ENCODE measurements at regions not wholly inside any gene's neighbourhood (a gene's known extent, or its start where the extent isn't known, plus 50 kb on each side); places are given as distances from the start of the nearest gene placed in this dataset.
"Not testable (repeated sequence)": the region's sequence is repeated elsewhere in the genome, so short reads cannot be mapped to it uniquely, and the experiment has no call there.

DNA sequence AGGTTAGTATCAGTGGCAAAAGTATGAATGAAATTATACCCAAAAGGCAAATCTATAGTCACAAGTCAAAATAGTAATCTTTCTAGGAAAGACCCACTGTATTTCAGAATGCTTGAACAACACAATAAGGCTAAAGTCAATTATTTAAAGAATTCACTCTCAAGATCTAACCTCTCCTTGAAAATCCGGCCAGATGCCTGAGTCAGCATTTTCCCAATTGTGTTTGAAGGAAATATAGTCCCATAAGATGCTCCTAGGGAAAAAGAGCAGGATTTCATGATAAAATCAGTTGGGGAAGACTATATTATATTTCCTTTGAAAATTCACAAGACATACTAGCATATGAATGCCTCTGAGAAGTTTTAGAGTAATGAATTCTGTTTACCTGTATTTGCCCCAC, 1075.0 kb downstream of the GRM8 start:
- DNase-seq = no peak

DNA sequence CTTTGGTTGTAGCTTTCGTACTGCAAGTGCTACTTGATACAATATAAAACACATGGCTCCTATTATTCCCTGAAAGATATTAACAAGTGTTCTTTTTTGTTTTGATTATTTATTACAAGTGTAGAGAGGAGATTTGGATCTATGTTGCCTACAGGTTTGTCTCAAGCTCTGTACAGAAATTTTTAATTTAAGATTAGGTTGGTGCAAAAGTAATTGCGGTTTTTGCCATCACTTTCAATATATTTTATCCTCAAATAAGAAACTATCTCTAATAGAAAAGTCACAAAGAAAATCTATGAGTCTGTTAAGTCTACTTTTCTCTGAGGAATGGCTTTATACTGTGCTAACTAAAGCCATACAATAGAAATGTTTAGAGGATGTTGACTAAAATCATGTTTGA, 1086.1 kb downstream of the GRM8 start:
- DNase-seq = no peak

DNA sequence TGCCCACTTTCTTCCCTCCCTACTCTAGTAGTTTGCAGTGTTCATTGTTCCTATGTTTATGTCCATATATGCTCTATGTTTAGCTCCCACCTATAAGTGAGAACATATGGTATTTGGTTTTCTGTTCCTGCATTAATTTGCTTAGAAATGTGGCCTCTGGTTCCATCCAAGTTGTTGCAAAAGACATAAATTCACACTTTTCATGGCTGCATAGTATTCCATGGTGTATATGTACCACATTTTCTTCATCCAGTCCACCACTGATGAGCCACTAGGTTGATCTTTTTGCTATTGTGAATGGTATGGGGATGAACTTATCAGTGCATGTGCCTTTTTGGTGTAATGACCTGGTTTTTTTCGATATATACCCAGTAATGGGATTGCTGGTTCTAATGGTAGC, 1089.1 kb downstream of the GRM8 start:
- DNase-seq = no peak

DNA sequence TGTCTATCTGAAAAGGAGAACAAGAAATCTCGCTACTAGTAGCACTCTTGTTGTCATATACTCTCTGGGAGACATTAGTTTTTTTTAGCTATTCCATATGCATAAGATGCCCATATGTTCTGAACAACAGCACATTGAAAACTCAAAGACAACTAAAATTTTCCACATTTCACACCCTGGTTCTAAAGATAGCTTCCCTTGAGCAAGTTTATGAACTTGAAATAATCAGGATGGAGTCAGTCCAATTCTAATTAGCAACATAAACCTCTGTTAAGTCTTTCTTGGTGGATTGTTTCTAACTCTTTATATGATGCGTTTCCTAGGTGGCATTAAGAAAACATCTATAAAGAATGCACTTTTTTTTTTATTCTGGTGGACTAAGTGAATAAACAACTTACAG, 1095.3 kb downstream of the GRM8 start:
- no peak for DNase-seq

DNA sequence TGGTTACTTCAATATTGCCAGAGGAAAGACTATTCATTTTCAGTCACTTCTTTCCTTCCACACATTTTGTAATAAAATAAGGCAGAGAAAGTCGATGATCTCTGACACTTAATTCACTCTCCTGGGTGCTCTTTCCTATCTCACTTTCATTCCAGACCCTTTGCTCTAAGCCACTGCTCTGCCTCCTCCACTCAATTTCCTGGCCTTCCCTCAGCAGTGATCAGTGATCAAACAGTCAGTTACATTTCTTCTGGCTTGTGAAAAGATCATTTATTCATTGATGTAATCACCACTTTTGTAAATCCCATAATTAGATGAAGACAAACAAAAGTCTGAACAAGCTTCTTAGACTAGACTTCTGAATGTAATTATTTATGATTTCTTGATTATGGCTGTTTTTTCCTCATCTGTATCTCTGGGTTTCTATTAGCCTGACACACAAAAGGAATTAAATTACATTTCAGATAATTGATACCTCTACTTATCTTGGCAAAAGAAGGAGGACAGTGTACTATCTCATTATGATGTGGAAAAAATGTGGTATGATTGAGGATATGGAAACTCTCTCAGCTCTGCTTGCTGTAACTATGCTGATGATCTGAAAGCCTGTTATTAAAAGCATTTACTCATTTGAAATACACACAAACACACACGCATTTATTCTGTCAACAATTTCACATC, 1102.3 kb downstream of the GRM8 start:
- no peak for DNase-seq

DNA sequence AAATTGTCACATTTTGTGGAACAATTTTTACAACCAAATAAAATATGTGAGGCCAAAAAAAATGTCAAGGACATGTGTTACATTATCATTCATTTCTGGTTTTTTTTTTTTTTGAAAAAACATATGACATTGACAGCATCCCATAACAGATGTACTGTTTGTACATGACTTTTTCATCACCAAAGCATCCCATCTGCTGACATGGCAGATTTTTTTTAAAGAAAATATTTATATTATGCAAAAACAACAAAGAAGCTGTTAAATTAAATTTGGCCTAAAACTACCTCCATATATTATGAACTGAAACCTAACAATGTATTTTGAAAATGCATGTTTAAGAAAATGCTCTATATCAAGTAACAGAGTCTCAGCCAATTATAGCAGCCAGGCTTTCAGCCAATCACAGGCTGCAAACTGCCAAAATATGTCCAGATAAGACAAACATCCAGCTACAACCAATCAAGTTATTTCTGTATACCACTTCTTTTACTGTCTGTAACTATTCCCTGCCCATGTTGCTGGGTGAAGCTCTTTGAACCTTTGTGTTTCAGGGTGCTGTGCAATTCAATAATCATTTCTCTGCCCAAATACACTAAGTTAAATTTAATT, 1111.8 kb downstream of the GRM8 start:
- no peak for DNase-seq

DNA sequence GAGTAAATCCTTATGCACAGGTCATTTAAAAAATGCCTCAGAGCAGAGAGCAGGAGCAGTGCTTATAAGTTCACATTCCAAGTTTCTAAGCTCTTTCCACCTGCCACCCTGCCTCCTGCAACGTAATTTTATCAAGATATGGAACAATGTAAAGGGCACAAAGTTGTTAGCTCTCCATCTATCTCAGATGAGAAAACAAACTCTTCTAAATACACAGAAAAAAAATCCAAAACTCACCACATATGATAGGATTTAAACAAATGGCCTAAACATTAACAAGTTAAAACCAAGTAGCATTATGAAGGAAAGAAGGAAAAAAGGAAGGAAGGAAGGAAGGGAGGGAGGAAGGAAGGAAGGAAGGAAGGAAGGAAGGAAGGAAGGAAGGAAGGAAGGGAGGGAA, 1132.8 kb downstream of the GRM8 start:
- DNase-seq = no peak

DNA sequence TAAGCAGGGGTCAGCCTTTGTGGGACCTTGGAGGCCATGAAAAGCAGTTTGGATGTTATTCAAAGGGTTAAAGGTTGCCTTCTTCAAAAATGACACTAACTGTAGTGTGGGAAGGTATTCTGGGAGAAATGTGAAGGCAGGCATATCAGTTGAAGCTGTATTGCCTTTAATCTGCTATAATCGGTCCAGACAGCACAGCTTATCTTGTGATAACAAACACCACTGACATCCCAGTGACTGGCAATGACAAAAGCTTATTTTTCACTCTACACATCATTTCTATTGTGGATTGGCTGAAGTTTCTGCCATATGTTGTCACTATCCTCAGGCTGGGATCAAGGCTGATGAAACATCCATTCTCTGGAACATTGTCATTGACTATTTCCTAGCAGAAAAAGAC, 1149.2 kb downstream of the GRM8 start:
- no peak for DNase-seq

DNA sequence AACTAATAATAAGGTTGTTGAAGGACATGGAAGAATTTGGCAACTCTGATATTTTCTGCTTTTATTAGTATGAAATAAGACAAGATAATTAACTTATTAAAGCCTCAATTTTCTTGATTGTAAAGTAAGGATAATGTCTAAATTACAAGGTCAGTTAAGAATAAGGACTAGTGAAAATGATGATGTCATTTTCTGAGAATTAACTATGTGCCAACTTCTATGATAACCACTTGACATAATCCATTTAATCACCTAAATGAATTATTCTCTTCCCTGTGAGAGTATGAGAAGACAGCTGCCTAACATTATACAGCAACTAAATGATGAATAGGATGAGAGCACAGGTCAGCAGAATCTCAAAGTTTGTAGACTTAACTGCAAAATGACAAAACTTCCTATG, 1153.4 kb upstream of the POT1 start:
- no peak for DNase-seq

DNA sequence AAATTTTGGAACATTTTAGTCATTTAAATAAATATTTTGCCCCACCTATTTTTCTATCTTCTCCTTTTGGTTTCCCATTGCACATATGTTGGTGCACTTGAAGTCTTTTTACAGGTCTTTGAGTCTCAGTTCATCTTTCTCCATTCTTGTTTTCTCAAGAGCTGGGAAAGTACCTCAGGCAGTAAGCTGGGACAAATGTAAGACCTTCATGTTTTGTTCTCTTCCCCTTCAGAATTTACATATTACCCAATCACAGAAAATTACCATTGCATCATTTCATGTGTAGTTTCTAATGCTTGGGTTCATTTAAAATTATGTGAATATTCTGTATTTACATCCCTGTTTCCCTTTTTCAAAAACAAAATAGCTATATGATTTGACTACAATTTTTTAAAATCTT, 1150.0 kb upstream of the POT1 start:
- no peak for DNase-seq

GRCh38 chr7:126079151-126079550, 1149.5 kb upstream of the POT1 start:
- no peak for DNase-seq

DNA sequence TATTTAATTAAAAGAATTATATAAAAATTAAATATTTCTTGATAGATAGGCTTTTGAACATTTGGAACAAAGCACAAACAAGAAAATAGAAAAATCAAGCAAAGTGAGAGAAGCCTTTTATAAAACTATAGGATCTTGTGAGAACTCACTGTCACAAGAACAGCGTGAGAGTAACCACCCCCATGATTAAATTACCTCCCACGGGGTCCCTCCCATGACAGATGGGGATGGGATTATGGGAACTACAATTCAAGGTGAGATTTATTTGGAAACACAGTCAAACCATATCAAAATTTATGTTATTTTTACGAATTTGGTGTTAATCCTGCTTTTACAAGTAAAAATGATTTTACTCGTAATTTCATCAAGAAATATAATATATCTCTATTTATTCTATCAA, 1136.1 kb upstream of the POT1 start:
- DNase-seq = no peak

DNA sequence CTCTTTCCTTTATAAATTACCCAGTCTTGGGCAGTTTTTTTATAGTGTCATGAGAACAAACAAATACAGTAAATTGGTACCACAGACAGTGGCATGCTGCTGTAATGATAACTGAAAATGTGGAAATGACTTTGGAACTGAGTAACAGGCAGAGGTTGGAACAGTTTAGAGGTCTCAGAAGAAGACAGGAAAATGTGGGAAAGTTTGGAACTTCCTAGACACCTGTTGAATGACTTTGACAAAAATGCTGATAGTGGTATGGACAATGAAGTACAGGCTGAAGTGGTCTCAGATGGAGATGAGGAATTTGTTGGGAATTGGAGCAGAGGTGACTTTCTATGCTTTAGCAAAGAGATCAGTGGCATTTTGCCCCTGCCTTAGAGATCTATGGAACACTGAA, 1128.4 kb upstream of the POT1 start:
- no peak for DNase-seq

DNA sequence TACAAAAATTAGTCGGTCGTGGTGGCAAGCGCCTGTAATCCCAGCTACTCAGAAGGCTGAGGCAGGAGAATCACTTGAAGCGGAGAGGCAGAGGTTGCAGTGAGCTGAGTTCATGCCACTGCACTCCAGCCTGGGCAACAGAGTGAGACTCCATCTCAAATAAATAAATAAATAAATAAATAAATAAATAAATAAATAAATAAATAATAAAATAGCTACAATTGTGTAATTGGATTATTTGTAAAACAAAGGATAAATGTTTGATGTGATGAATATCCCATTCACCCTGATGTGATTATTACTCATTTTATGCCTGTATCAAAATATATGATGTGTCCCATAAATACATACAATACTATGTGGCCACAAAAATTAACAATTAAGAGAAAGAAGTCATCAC, 1127.0 kb upstream of the POT1 start:
- not testable (repeated sequence) for DNase-seq

DNA sequence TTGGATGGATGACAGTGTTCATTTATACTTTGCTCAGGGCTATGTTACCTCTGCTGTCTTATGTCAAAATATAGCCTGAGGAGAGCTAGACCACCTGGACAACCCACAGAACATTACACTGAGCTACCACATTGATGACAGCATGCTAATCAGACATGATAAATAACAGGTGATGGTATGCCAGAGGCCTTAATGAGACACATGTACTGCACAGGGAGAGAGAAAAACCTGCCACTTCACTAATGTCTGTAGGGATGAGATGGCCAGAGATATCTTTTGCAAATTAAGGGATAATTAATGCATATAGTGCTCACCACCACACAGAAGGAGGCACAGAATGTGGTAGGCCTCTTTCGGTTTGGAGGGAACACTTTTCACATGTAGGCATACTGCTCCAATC, 1122.6 kb upstream of the POT1 start:
- DNase-seq = no peak

DNA sequence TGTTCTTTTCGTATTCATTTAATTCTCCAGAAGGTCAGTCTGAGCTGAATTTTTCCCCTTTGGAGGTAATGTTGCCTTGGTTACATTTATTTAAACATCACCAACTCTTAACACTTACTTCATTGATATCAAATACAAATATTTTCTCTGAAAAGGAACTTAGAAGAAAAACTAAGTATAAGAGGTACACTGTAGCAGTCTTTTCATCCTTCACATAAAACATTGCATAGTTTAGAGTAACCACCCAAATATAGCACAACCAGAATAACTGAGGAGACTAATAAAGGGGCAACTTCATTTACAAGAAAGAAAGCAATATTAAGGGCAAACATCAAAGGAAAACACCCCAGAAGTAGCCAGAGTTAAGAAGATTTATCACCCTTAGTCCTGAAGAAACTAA, 1115.0 kb upstream of the POT1 start:
- no peak for DNase-seq

DNA sequence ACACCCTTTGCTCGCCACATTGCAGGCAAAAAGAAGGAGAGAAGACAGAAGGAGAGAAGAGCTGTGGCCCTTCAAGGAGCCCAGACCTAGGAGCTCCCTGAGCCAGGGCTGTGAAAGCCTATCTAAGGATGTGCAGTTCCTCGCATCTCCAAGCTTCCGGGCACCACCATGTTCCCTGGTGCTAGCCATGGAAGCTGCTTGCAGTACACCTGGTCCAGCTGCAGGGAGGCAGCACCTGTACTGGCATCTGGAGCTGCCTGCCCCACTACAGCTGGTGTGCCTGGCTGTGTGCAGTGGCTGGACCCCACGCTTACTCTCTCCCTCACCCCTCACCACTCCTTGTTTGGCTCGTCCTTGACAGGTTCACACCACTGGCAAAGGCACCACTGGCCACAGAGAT, 1111.8 kb upstream of the POT1 start:
- peak in 1 of 5 donors; percentile 4 for DNase-seq

GRCh38 chr7:126040114-126041045, 1110.8 kb upstream of the POT1 start:
- no peak for DNase-seq

GRCh38 chr7:126026421-126027088, 1096.9 kb upstream of the POT1 start:
- no peak for DNase-seq

DNA sequence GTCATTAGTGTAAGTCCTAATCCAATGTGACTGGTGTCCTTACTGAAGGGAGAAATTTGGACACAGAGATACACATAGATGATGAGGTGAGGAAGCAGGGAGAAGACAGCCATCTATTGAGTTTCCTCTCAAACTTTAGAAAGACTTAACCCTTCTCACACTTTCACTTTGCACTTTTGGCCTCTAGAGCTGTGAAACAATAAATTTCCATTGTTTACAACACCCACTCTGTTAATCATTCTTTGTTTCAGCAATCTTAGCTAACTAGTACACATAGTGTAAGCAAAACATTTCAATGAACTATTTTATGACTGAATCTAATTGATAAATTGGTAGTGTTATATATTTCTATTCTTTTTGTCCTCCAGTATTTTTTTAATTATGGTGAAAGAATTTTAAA, 1092.8 kb upstream of the POT1 start:
- no peak for DNase-seq

GRCh38 chr7:126016722-126017121, 1087.1 kb upstream of the POT1 start:
- no peak for DNase-seq

GRCh38 chr7:126005064-126005463, 1075.4 kb upstream of the POT1 start:
- no peak for DNase-seq

DNA sequence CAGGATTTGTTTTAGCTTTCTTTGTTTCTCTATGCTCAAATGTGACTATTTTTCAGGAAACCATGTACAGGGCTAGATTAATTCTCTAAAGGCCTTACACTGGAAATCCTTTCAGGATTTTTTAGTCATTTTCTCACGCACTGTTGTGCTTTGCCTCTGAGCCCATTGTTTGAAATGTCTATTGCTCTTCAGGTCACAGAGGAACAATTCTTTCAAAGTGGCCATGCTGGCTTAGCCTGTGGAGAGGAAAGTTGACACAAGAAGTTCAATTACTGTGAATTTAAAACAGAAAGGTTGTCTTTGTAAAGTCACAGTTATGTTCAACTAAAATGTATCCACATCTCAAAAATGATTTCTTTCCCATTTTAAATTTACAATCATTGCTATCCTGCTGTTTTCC, 1071.7 kb upstream of the POT1 start:
- DNase-seq = no peak
